ENCODE measurements at regions not wholly inside any gene's neighbourhood (a gene's known extent, or its start where the extent isn't known, plus 50 kb on each side); places are given as distances from the start of the nearest gene placed in this dataset.

GRCh38 chr11:87769661-87770060 is 405.6 kb downstream of the RAB38 start:
- no peak for TF ChIP-seq GATA2 (IDR thresholded peaks at IDR 0.05; ENCODE audit: low read depth, low read length)
- no peak for TF ChIP-seq GATA3 (IDR thresholded peaks at IDR 0.05; ENCODE audit: low read depth, low read length)
